ENCODE measurements at regions not wholly inside any gene's neighbourhood (a gene's known extent, or its start where the extent isn't known, plus 50 kb on each side); places are given as distances from the start of the nearest gene placed in this dataset.
"Not testable (repeated sequence)": the region's sequence is repeated elsewhere in the genome, so short reads cannot be mapped to it uniquely, and the experiment has no call there.

DNA sequence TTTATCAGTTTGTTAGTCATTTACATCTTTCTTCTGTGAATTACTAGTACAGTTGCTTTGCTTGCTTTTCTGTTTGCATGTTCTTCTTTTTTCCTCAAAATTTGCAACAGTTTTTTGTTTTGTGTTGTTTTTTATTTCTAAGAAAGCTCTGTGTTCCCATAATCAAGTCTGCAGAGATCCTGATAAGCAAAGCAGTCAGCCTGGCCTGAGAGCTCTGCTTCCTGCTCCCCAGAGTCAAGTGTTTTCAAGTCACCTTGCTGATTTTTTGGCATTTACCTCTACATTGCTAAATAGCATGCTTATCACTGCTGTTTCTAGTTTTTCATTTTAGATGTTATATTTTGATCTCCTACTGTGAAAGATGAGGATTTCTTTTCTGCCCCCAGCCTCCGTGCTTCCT is 113.2 kb downstream of the CDRT15L2 start:
- not testable (repeated sequence) for H3K27me3 ChIP-seq (ENCODE audit: insufficient read depth, low read length); H3K23ac ChIP-seq (ENCODE audit: insufficient read length, low read depth, low read length); H2BK20ac ChIP-seq (ENCODE audit: low read depth, low read length, poor library complexity, severe bottlenecking); H3K79me1 ChIP-seq (ENCODE audit: insufficient read depth, low read depth, low read length, poor library complexity, severe bottlenecking); H3K27ac ChIP-seq (ENCODE audit: insufficient read length, low read depth, low read length); H3K4me1 Mint-ChIP-seq; H3K4ac ChIP-seq (ENCODE audit: low read depth, low read length); H3K9me3 Mint-ChIP-seq; H3K23me2 ChIP-seq (ENCODE audit: insufficient read length, low read depth, low read length, poor library complexity, severe bottlenecking); H3K14ac ChIP-seq (ENCODE audit: insufficient read depth, low read length); H4K20me1 ChIP-seq (ENCODE audit: control insufficient read depth, insufficient read depth, insufficient read length); H3K4me2 ChIP-seq (ENCODE audit: insufficient read depth, insufficient read length, low read length); H3K56ac ChIP-seq (ENCODE audit: insufficient read length, low read depth, low read length); H3K4me1 ChIP-seq (ENCODE audit: insufficient read depth, low read length); H3K79me2 ChIP-seq (ENCODE audit: insufficient read depth, low read length); H3K9ac ChIP-seq (ENCODE audit: extremely low read depth, insufficient read length, low read length); H2AFZ ChIP-seq (ENCODE audit: low read length); H3K4me3 Mint-ChIP-seq; H2AK5ac ChIP-seq (ENCODE audit: insufficient read length, low read length); H3K9me3 ChIP-seq (ENCODE audit: control insufficient read depth, low read depth, low read length); H4K8ac ChIP-seq (replicated peaks; ENCODE audit: insufficient read length, low read depth, low read length); H3K27me3 Mint-ChIP-seq (ENCODE audit: low read depth); H4K5ac ChIP-seq (ENCODE audit: insufficient read length, low read depth, low read length); H3K36me3 Mint-ChIP-seq (ENCODE audit: insufficient read depth in 1 of 3, low read depth in 3 of 3); H3K27ac Mint-ChIP-seq; H2BK12ac ChIP-seq (ENCODE audit: insufficient read length, low read depth, low read length); H2BK5ac ChIP-seq (ENCODE audit: insufficient read length, low read length); H2BK120ac ChIP-seq (ENCODE audit: low read depth, low read length, poor library complexity, severe bottlenecking); H3T11ph ChIP-seq (ENCODE audit: low read length); H2BK15ac ChIP-seq (ENCODE audit: low read depth, low read length); DNase-seq; H4K91ac ChIP-seq (ENCODE audit: insufficient read length, low read depth, low read length); H3K18ac ChIP-seq (ENCODE audit: insufficient read length, low read depth, low read length)
- no CpG with 5 or more reads among the region's 1 CpG for WGBS (ENCODE audit: extremely low coverage, insufficient read length, low lambda C conversion rate)

DNA sequence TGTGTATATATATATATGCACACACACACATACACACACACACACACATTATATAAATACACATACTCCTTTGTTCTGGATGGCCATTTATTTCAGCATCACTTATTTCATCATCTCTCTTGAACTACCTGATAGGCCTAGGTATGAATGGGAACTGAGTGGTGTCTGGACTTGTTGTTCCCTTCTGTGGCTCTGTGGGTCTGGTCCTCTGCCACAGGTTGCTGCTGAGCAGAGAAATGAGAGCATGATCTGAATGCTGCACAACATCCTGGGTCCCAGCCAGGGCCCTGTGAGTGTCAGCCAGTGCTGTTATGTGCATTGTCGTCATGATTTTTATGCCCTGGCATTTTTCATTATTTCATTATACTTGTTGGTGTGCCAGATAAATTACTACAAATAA is 116.3 kb downstream of the CDRT15L2 start:
- H3K36me3 Mint-ChIP-seq (ENCODE audit: insufficient read depth in 1 of 3, low read depth in 3 of 3); H2AFZ ChIP-seq (ENCODE audit: low read length); DNase-seq; H3K14ac ChIP-seq (ENCODE audit: insufficient read depth, low read length); H4K8ac ChIP-seq (replicated peaks; ENCODE audit: insufficient read length, low read depth, low read length); H3K4me1 ChIP-seq (ENCODE audit: insufficient read depth, low read length); H3K23ac ChIP-seq (ENCODE audit: insufficient read length, low read depth, low read length); H3K4me1 Mint-ChIP-seq; H3K9ac ChIP-seq (ENCODE audit: extremely low read depth, insufficient read length, low read length); H3K4ac ChIP-seq (ENCODE audit: low read depth, low read length); H3K23me2 ChIP-seq (ENCODE audit: insufficient read length, low read depth, low read length, poor library complexity, severe bottlenecking); H3K79me2 ChIP-seq (ENCODE audit: insufficient read depth, low read length); H3K9me3 ChIP-seq (ENCODE audit: control insufficient read depth, low read depth, low read length); H3K9me3 Mint-ChIP-seq; H3K56ac ChIP-seq (ENCODE audit: insufficient read length, low read depth, low read length); H2BK5ac ChIP-seq (ENCODE audit: insufficient read length, low read length); H3K4me2 ChIP-seq (ENCODE audit: insufficient read depth, insufficient read length, low read length); H4K91ac ChIP-seq (ENCODE audit: insufficient read length, low read depth, low read length); H3K18ac ChIP-seq (ENCODE audit: insufficient read length, low read depth, low read length); H4K5ac ChIP-seq (ENCODE audit: insufficient read length, low read depth, low read length); H3K79me1 ChIP-seq (ENCODE audit: insufficient read depth, low read depth, low read length, poor library complexity, severe bottlenecking); H2BK20ac ChIP-seq (ENCODE audit: low read depth, low read length, poor library complexity, severe bottlenecking); H3T11ph ChIP-seq (ENCODE audit: low read length); H2BK15ac ChIP-seq (ENCODE audit: low read depth, low read length); H2BK120ac ChIP-seq (ENCODE audit: low read depth, low read length, poor library complexity, severe bottlenecking); H3K27me3 ChIP-seq (ENCODE audit: insufficient read depth, low read length); H4K20me1 ChIP-seq (ENCODE audit: control insufficient read depth, insufficient read depth, insufficient read length); H3K4me3 Mint-ChIP-seq; H2BK12ac ChIP-seq (ENCODE audit: insufficient read length, low read depth, low read length); H2AK5ac ChIP-seq (ENCODE audit: insufficient read length, low read length); H3K27ac ChIP-seq (ENCODE audit: insufficient read length, low read depth, low read length); H3K27me3 Mint-ChIP-seq (ENCODE audit: low read depth): not testable (repeated sequence)
- 0 out of 7 replicates have a peak overlapping the region, but pooled peaks of 1 of the 3 experiments have one; percentile 35 for H3K27ac Mint-ChIP-seq
- WGBS (ENCODE audit: extremely low coverage, insufficient read length, low lambda C conversion rate) = no CpG with 5 or more reads among the region's 1 CpG

Measured in H9 (cell line).